H1 (cell line): ENCODE measurements at regions not wholly inside any gene's neighbourhood (a gene's known extent, or its start where the extent isn't known, plus 50 kb on each side); places are given as distances from the start of the nearest gene placed in this dataset.

Experiments
- CHD1 ChIP-seq: IDR thresholded peaks from 2 replicates; pipeline ENCODE4 v1.6.1; 2012; ENCODE audit warnings: low read depth, low read length, improper control_type of control experiment
- CHD7 ChIP-seq: fragments of 300-600 bp; sonication (generic); IDR thresholded peaks from 2 replicates; pipeline ENCODE4 v1.7.1; 2012; ENCODE audit warnings: low read length, moderate library complexity, mild to moderate bottlenecking, inconsistent platforms; ENCODE audit not compliant: insufficient replicate concordance
- CREB1 ChIP-seq: IDR thresholded peaks from 2 replicates; pipeline ENCODE4 v1.6.1; 2012; ENCODE audit warnings: inconsistent platforms
- EGR1 ChIP-seq: IDR thresholded peaks from 2 replicates; pipeline ENCODE4 v1.6.1; 2011; ENCODE audit warnings: low read depth, low read length, borderline replicate concordance
- NRF1 ChIP-seq: IDR thresholded peaks from 2 replicates; pipeline ENCODE4 v1.6.1; 2011; ENCODE audit warnings: mild to moderate bottlenecking, low read depth, low read length, improper control_type of control experiment
- POLR2AphosphoS5 ChIP-seq: IDR thresholded peaks from 2 replicates; pipeline ENCODE4 v1.6.1; 2011; ENCODE audit warnings: low read depth, low read length
- SP2 ChIP-seq: IDR thresholded peaks from 2 replicates; pipeline ENCODE4 v1.6.1; 2012; ENCODE audit warnings: mild to moderate bottlenecking, low read length, inconsistent platforms
- TAF1 ChIP-seq: IDR thresholded peaks from 2 replicates; pipeline ENCODE4 v1.6.1; 2011; ENCODE audit warnings: mild to moderate bottlenecking, low read depth, low read length

GRCh38 chrY:21073641-21074260 is 317.8 kb downstream of the RPS4Y2 start (continued):
- TF ChIP-seq TAF1 (no peak), SP2 (no peak), CREB1 (no peak), CHD1 (no peak), POLR2AphosphoS5 (no peak), EGR1 (no peak), NRF1 (no peak), CHD7 (no peak)
- TF ChIP-seq, all 59 proteins: peak for 0
